Cardiac muscle cell (in vitro differentiated cells and primary cell): ENCODE measurements at regions not wholly inside any gene's neighbourhood (a gene's known extent, or its start where the extent isn't known, plus 50 kb on each side); places are given as distances from the start of the nearest gene placed in this dataset.
A peak's percentile ranks its signal among the peaks of the same experiment; 100 is the strongest.
"Not testable (repeated sequence)": the region's sequence is repeated elsewhere in the genome, so short reads cannot be mapped to it uniquely, and the experiment has no call there.

Experiments
- DNase-seq, 2 donors: peaks; one replicate each; pipeline versions ENCODE4 v3.0.0 to v3.0.0-alpha.2; 2010 to 2017; ENCODE audit warnings: low read depth in 1 of 2, low spot score in 1 of 2
- H3K27ac ChIP-seq: fragments of 200-600 bp; sonication (generic); 2 replicates; pipeline ENCODE4 v1.5.1; 2016
- H3K27me3 ChIP-seq: fragments of 200-600 bp; sonication (generic); 2 replicates; pipeline ENCODE4 v1.6.0; 2016; ENCODE audit warnings: control low read depth
- H3K36me3 ChIP-seq: fragments of 200-600 bp; sonication (generic); 2 replicates; pipeline ENCODE4 v1.5.1; 2016; ENCODE audit warnings: control low read depth
- H3K4me1 ChIP-seq: fragments of 200-600 bp; sonication (generic); 2 replicates; pipeline ENCODE4 v1.8.1; 2017; ENCODE audit warnings: low read depth, mild to moderate bottlenecking, mixed run types
- H3K4me3 ChIP-seq: fragments of 200-600 bp; sonication (generic); 2 replicates; pipeline ENCODE4 v1.5.1; 2016; ENCODE audit warnings: mild to moderate bottlenecking
- H3K9me3 ChIP-seq: fragments of 200-600 bp; sonication (generic); 2 replicates; pipeline ENCODE4 v1.5.1; 2017; ENCODE audit warnings: low read depth, mild to moderate bottlenecking, control low read depth
- CTCF ChIP-seq: IDR thresholded peaks from 2 replicates; pipeline ENCODE4 v1.5.1; 2012; ENCODE audit warnings: low read depth, mild to moderate bottlenecking, low read length

GRCh38 chr1:234790333-234790732 lies 180.4 kb upstream of the IRF2BP2 start:
- not testable (repeated sequence) for DNase-seq, H3K36me3 ChIP-seq, H3K27me3 ChIP-seq, H3K4me1 ChIP-seq, H3K4me3 ChIP-seq, H3K9me3 ChIP-seq, H3K27ac ChIP-seq

- H3K27ac ChIP-seq, H3K4me3 ChIP-seq, H3K36me3 ChIP-seq, H3K4me1 ChIP-seq, DNase-seq, H3K9me3 ChIP-seq, H3K27me3 ChIP-seq: not testable (repeated sequence)
Observed at GRCh38 chr1:234787011-234787584, 177.1 kb upstream of the IRF2BP2 start.

- H3K27me3 ChIP-seq, H3K4me3 ChIP-seq, DNase-seq, H3K4me1 ChIP-seq, H3K36me3 ChIP-seq, H3K9me3 ChIP-seq, H3K27ac ChIP-seq: not testable (repeated sequence)
Observed at GRCh38 chr1:234785922-234786321, 175.9 kb upstream of the IRF2BP2 start.

- H3K4me3 ChIP-seq, H3K27me3 ChIP-seq, H3K27ac ChIP-seq, H3K9me3 ChIP-seq, H3K36me3 ChIP-seq, H3K4me1 ChIP-seq: not testable (repeated sequence)
- peak in 1 of 2 donors; percentile 71 for DNase-seq
Observed at GRCh38 chr1:234785471-234785919, 175.5 kb upstream of the IRF2BP2 start.

GRCh38 chr1:234784108-234784507 lies 174.1 kb upstream of the IRF2BP2 start:
- H3K36me3 ChIP-seq, H3K27ac ChIP-seq, H3K27me3 ChIP-seq, H3K4me3 ChIP-seq, H3K4me1 ChIP-seq, H3K9me3 ChIP-seq, DNase-seq: not testable (repeated sequence)

GRCh38 chr1:234782791-234783190 lies 172.8 kb upstream of the IRF2BP2 start:
- DNase-seq = no peak
- Histone ChIP-seq H3K4me1 (no peaks in the 10 kb centered on the region), H3K9me3 (no peaks in the 10 kb centered on the region), H3K36me3 (no peaks in the 10 kb centered on the region), H3K4me3 (no peak overlapping the region), H3K27ac (no peak overlapping the region), H3K27me3 (no peaks in the 10 kb centered on the region)
- TF ChIP-seq CTCF = no peak

- Histone ChIP-seq H3K9me3 (no peaks in the 10 kb centered on the region), H3K27me3 (no peaks in the 10 kb centered on the region)
- no peak for DNase-seq
Observed at GRCh38 chr1:234782105-234782751, 172.2 kb upstream of the IRF2BP2 start.

More at GRCh38 chr1:234782105-234782751, 172.2 kb upstream of the IRF2BP2 start:
- TF ChIP-seq CTCF = no peak
- Histone ChIP-seq H3K36me3 (no peaks in the 10 kb centered on the region), H3K4me1 (no peaks in the 10 kb centered on the region), H3K27ac (no peak overlapping the region), H3K4me3 (no peak overlapping the region)
